HUES64 (cell line): ENCODE measurements at regions not wholly inside any gene's neighbourhood (a gene's known extent, or its start where the extent isn't known, plus 50 kb on each side); places are given as distances from the start of the nearest gene placed in this dataset.

ENCODE experiments used
- H3K27ac ChIP-seq: 2 replicates; pipeline ENCODE4 v1.7.0; 2013; ENCODE audit warnings: low read depth, low read length, inconsistent platforms
- H3K27me3 ChIP-seq: 2 replicates; pipeline ENCODE4 v1.6.1; 2013; ENCODE audit warnings: mild to moderate bottlenecking, low read length; ENCODE audit not compliant: insufficient read depth
- H3K36me3 ChIP-seq: 2 replicates; pipeline ENCODE4 v1.6.1; 2013; ENCODE audit warnings: mild to moderate bottlenecking, low read length; ENCODE audit not compliant: insufficient read depth
- H3K4me1 ChIP-seq: 2 replicates; pipeline ENCODE4 v1.6.1; 2013; ENCODE audit warnings: mild to moderate bottlenecking, low read length, moderate library complexity; ENCODE audit not compliant: insufficient read depth
- H3K4me3 ChIP-seq: 2 replicates; pipeline ENCODE4 v1.5.1; 2013; ENCODE audit warnings: mild to moderate bottlenecking, low read length, moderate library complexity
- H3K9ac ChIP-seq: 2 replicates; pipeline ENCODE4 v1.6.1; 2013; ENCODE audit warnings: mild to moderate bottlenecking, low read depth, low read length
- H3K9me3 ChIP-seq: 2 replicates; pipeline ENCODE4 v1.6.1; 2013; ENCODE audit warnings: low read depth, low read length; ENCODE audit not compliant: insufficient read depth
- WGBS: fragments of 150-250, 120-280 bp; methylation state at CpG from one replicate; pipeline ENCODE4 v1.1.7; 2013; ENCODE audit warnings: missing lambda C conversion rate; 5-methylcytosine and 5-hydroxymethylcytosine counted together

DNA sequence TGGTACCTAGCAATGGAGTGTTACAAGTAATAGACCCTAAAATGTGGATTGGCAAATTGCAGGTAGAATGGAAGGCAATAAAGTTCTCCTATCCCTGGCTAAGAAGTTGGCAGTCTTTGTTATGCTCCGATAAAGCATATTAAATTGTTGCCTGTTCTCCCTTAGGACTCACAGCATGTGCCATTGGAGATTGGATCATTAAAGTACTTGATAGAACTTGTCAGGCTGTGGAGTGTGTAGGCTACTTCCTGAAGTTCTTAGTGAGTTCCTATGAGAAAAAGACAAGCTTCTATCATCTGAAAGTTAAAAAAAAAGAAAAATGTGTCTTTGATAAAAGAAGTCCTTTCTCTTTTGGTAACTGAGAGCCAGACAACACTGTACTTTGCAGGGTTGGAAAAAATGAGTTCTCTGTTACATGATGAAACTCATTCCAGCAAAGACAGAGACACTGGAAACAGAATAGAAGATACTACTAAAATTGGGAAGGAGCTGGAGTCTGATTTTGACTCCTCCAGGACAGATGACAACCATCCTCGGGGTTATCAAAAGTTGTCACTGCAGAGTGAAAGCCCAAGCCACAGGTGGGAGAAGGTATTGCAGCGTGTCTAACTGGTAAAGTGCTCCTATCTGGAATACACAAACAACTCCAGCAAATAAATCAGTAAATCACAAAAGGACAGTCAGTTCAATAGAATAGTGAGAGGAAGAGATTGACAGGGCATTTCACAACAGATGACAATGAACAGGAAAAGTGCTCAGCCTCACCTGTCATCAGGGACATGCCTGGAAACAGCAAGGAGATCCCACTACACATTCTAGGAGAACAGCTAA is 87.5 kb upstream of the WDR26 start:
- H3K36me3 ChIP-seq, result no peaks in the 10 kb centered on the region
- H3K27me3 ChIP-seq, result no peaks in the 10 kb centered on the region
- H3K9me3 ChIP-seq, result no peaks in the 10 kb centered on the region; the same call in 1 of the 2 replicates
- H3K27ac ChIP-seq, result no peak overlapping the region
- WGBS, result 85% methylated on average over 3 of the region's 3 CpGs
- no peak overlapping the region for H3K9ac ChIP-seq
- no peak overlapping the region for H3K4me3 ChIP-seq
- H3K4me1 ChIP-seq, result no peaks in the 10 kb centered on the region

DNA sequence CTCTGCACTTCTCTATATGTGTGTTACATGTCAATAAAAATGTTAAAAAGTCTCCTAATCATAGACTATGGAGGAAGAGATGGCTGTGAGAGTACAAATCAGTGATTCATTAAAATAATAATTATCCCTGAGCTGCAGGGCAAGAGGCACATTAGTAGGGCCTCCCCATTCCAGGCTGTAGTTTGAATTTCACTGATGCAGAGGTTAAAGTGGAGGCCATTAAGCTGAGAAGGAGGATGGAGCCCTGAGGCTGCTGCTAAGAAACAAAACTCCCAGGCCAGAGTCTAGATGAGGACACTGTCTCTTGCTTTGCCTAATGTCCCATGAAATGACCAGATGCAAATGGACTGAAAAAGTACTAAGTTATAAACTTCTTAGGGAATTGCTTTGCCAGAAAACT is 89.1 kb upstream of the WDR26 start:
- Histone ChIP-seq H3K27me3 (no peaks in the 10 kb centered on the region), H3K36me3 (no peaks in the 10 kb centered on the region), H3K9me3 (no peaks in the 10 kb centered on the region; the same call in 1 of the 2 replicates)

DNA sequence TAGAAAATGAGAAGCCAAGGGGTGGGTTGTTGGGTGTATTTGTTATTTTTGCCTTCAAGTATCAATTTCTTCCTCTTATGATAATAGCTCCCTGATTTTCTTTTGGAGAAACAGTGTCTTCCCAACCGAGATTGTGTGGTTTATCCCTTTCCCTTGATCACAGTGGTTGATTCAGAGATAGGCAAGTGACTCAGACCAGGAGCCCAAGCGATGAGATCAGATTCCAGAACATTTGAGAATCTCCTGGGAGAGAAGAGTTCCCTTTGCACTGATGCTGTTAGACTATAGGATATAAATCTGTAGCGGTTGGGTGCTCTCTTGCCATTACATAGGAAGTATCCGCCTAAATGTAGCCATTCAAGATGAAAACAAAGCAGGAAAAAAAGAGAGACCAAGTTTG is 90.1 kb upstream of the WDR26 start:
- Histone ChIP-seq H3K9me3 (no peaks in the 10 kb centered on the region; the same call in 1 of the 2 replicates), H3K27ac (no peak overlapping the region), H3K4me3 (no peak overlapping the region), H3K36me3 (no peaks in the 10 kb centered on the region), H3K4me1 (peaks cover 3% of the 10 kb centered on the region; the same call in 1 of the 2 replicates), H3K9ac (no peak overlapping the region), H3K27me3 (no peaks in the 10 kb centered on the region)
- WGBS, result 90% methylated on average over 4 of the region's 4 CpGs

More for the DNA sequence above, 89.1 kb upstream of the WDR26 start:
- H3K4me3 ChIP-seq, result no peak overlapping the region
- H3K27ac ChIP-seq, result no peak overlapping the region
- H3K4me1 ChIP-seq, result no peaks in the 10 kb centered on the region
- no peak overlapping the region for H3K9ac ChIP-seq

DNA sequence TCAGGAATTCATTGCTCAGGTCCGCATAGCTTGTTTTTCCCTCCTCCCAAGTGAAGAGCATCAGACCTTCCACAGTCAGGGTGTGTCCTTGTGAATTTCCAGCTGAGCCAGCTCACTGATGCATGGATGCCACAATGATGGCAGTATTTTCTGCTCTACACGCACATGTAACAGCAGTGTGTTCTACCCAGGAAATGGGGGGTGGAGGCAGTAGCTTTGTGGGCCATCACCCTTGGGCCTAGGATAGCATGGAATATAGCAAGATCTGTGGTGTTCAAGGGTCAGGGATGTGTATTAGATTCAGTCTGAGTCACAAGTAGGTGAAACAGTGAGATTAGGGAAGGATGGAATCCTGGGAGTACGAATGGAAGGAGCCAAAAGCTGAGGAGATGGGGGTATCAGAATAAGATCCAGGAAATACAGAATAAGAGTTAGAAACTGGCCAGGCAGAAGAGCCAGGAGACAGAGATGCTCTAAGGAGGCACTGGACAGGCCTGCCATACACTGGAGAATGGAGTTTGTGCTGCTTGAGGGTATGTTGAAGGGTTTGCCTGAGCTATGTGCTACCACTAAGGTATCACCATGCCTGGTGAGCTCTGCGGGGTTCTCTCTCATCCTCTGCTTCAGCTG is 90.6 kb upstream of the CNIH3 start:
- Histone ChIP-seq H3K9me3 (no peaks in the 10 kb centered on the region; the same call in 1 of the 2 replicates), H3K4me3 (no peak overlapping the region), H3K27me3 (no peaks in the 10 kb centered on the region), H3K36me3 (no peaks in the 10 kb centered on the region), H3K4me1 (peaks cover 3% of the 10 kb centered on the region; the same call in 1 of the 2 replicates), H3K9ac (no peak overlapping the region), H3K27ac (no peak overlapping the region)
- 95% methylated on average over 4 of the region's 4 CpGs for WGBS

DNA sequence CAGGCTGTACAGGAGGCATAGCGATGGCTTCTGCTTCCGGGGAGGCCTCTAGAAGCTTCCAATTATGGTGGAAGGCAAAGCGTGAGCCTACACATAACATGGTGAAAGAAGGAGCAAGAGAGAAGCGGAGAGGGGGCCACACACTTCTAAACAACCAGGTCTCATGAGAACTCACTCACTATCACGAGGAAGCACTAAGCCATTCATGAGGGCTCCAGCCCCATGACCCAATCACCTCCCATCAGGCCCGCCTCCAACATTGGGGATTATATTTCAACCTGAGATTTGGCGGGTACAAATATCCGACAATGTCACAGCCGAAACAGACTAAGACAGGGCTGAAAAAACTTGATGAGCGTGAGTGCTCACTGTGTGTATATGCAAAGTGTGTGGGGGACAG is 89.3 kb upstream of the CNIH3 start:
- H3K4me3 ChIP-seq, result no peak overlapping the region
- H3K36me3 ChIP-seq, result no peaks in the 10 kb centered on the region
- H3K9me3 ChIP-seq, result no peaks in the 10 kb centered on the region
- H3K27ac ChIP-seq, result no peak overlapping the region
- H3K9ac ChIP-seq, result no peak overlapping the region
- H3K4me1 ChIP-seq, result peaks cover 3% of the 10 kb centered on the region; the same call in 1 of the 2 replicates
- 90% methylated on average over 10 of the region's 10 CpGs for WGBS
- H3K27me3 ChIP-seq, result no peaks in the 10 kb centered on the region

DNA sequence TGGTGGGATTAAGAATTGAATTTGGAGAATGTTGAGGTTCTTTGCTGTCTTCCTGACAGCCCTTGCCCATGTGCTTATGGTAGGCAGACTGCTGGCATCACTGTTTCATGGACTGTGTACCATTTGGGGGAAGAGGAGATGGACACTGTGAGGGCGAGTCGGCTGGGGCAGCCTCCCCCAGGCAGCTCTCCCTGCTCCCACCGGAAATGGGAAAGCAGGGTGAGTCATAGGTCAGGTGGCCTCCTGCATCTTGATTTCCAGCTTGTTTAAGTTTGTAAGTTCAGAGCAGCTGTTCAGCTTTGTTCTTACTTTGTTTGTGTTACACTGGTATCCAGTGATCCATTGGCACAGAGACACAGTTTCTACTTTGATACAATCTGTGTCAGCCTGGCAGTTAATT is 87.2 kb upstream of the CNIH3 start:
- Histone ChIP-seq H3K9ac (no peak overlapping the region), H3K4me1 (peaks cover 3% of the 10 kb centered on the region; the same call in 1 of the 2 replicates), H3K36me3 (no peaks in the 10 kb centered on the region), H3K27ac (no peak overlapping the region), H3K27me3 (no peaks in the 10 kb centered on the region), H3K4me3 (no peak overlapping the region), H3K9me3 (no peaks in the 10 kb centered on the region)
- WGBS, result 33% methylated on average over 3 of the region's 3 CpGs

DNA sequence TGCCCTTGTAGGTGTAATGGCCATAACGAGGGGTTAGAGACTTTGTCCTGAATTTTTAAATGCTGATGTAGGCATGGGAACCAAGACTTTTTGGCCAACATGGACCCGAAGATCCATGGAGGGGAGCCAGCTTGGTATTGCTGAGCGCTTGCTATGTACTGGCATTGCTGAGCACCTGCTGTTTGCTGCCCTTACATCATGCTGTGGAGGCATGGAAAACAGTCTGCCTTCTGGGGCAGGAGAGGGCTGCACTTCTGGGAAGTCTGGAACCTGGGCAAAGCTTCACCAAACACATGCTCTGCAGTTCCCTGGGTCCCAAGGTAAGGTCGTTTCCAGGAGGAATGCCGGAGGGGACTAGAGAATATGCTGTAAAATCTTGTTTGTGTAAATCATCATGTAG is 86.3 kb upstream of the CNIH3 start:
- Histone ChIP-seq H3K9ac (no peak overlapping the region), H3K27me3 (no peaks in the 10 kb centered on the region), H3K36me3 (no peaks in the 10 kb centered on the region), H3K4me1 (peaks cover 3% of the 10 kb centered on the region; the same call in 1 of the 2 replicates), H3K27ac (no peak overlapping the region), H3K9me3 (no peaks in the 10 kb centered on the region), H3K4me3 (no peak overlapping the region)
- 90% methylated on average over 5 of the region's 5 CpGs for WGBS

DNA sequence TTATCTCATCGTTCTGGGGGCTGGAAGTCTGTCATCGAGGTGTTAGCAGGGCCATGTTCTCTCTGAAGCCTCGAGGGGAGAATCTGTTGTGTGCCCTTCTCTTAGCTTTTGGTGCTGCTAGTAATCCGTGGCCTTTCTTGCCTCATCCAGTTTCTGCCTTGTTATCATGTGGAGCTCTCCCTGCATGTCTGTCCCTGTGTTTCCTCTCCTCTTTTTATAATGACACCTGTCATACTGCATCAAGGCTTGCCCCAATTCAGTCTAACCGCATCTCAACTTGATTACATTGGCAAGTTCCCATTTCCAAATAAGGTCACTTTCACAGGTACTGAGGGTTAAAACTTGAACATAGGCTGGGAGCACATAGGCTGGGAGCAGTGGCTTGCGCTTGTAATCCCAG is 82.6 kb upstream of the CNIH3 start:
- Histone ChIP-seq H3K9ac (no peak overlapping the region), H3K4me1 (peaks cover 3% of the 10 kb centered on the region; the same call in 1 of the 2 replicates), H3K36me3 (no peaks in the 10 kb centered on the region), H3K4me3 (no peak overlapping the region), H3K9me3 (0 out of 2 replicates have a peak, but pooled peaks cover 8% of the 10 kb centered on the region), H3K27me3 (no peaks in the 10 kb centered on the region), H3K27ac (no peak overlapping the region)
- 92% methylated on average over 6 of the region's 6 CpGs for WGBS

DNA sequence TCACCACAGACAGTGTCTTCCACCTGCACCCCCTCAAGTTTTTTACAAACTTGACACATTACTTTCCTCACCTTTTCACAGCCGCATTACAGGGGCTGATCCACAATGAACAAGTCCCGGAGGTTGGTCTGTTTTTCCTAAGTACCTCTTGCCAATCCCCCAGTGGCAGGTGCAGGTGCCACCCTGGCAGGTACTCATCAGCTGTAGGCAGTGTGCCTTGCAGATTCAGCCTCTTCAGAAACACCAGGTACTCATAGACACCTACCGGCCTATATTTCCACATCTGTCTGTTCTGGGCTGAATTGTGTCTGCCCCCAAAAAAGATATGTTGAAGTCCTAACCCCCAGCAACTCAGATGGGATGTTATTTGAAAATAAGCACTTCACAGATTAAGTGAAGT is 81.4 kb upstream of the CNIH3 start:
- 0 out of 2 replicates have a peak, but pooled peaks cover 8% of the 10 kb centered on the region for H3K9me3 ChIP-seq
- H3K4me1 ChIP-seq, result no peaks in the 10 kb centered on the region
- H3K36me3 ChIP-seq, result no peaks in the 10 kb centered on the region
- H3K9ac ChIP-seq, result no peak overlapping the region
- no peak overlapping the region for H3K27ac ChIP-seq
- 88% methylated on average over 3 of the region's 3 CpGs for WGBS
- no peaks in the 10 kb centered on the region for H3K27me3 ChIP-seq
- no peak overlapping the region for H3K4me3 ChIP-seq

DNA sequence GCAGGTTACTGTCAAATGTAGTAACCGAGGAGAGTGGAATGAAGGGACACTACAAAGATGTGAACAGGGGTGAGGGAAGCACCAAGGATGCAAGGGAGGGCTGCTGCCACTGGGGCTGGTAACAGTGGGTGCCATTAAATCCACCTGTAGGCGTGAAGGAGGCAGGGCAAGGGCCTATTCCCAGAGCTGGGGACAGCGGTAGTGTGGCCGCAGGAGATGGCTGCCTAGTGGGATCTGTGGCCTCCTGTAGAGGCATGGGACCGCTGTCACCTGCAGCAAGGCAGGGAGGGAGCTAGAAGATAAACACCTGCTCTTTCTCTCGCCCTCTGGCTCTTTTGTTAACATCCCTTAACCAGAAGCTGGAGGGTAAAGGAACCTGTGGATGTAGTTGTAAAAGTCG is 80.5 kb upstream of the CNIH3 start:
- 94% methylated on average over 7 of the region's 7 CpGs for WGBS
- H3K27me3 ChIP-seq, result no peaks in the 10 kb centered on the region
- no peak overlapping the region for H3K4me3 ChIP-seq
- H3K27ac ChIP-seq, result no peak overlapping the region
- H3K9me3 ChIP-seq, result 0 out of 2 replicates have a peak, but pooled peaks cover 8% of the 10 kb centered on the region
- H3K36me3 ChIP-seq, result no peaks in the 10 kb centered on the region
- no peak overlapping the region for H3K9ac ChIP-seq
- H3K4me1 ChIP-seq, result no peaks in the 10 kb centered on the region

DNA sequence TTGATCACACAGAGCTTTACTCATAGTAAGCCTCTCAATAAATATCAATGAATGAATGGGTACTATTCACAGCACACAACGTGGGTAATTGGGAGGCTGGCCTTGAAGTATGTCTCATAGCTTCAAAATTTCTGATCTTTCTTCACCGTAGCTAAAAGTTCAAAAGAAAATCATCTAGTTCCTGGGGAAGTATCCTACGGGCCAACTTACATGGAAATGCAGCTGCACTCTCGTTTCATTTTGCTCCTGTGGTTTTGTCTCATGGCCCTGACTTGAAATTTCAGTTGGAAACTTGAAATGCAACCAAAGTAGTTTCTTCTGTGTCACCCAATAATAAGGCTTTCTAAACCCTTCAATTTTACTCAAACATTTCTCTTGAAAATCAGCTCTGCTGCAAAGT is 76.1 kb upstream of the CNIH3 start:
- 0 out of 2 replicates have a peak, but pooled peaks cover 8% of the 10 kb centered on the region for H3K9me3 ChIP-seq
- H3K27ac ChIP-seq, result no peak overlapping the region
- WGBS, result 81% methylated on average over 4 of the region's 4 CpGs
- H3K27me3 ChIP-seq, result no peaks in the 10 kb centered on the region
- no peaks in the 10 kb centered on the region for H3K36me3 ChIP-seq
- peaks cover 9% of the 10 kb centered on the region; the same call in 1 of the 2 replicates for H3K4me1 ChIP-seq
- no peak overlapping the region for H3K9ac ChIP-seq
- no peak overlapping the region for H3K4me3 ChIP-seq
